HG03097 (cell line): ENCODE measurements at regions not wholly inside any gene's neighbourhood (a gene's known extent, or its start where the extent isn't known, plus 50 kb on each side); places are given as distances from the start of the nearest gene placed in this dataset.
"Not testable (repeated sequence)": the region's sequence is repeated elsewhere in the genome, so short reads cannot be mapped to it uniquely, and the experiment has no call there.

Experiments
- ATAC-seq: cut with Tn5 transposase; IDR thresholded peaks from one replicate; pipeline ENCODE4 v1.9.1; 2021; ENCODE audit not compliant: unreplicated experiment, low FRiP score

GRCh38 chr3:191148131-191148530 is 50.9 kb upstream of the OSTN start:
- ATAC-seq = no peak

- no peak for ATAC-seq
Measured at GRCh38 chr3:191143224-191143623, 55.8 kb upstream of the OSTN start.

- no peak for ATAC-seq
Measured at GRCh38 chr3:191141728-191142127, 57.3 kb upstream of the OSTN start.

GRCh38 chr3:191139736-191140135 is 59.3 kb upstream of the OSTN start:
- ATAC-seq = no peak

- peak; percentile 60 for ATAC-seq
Measured at GRCh38 chr3:191138937-191139336, 60.1 kb upstream of the OSTN start.

GRCh38 chr3:191137708-191138107 is 61.3 kb upstream of the OSTN start:
- ATAC-seq = no peak

- no peak for ATAC-seq
Measured at GRCh38 chr3:191136347-191136746, 62.7 kb upstream of the OSTN start.

- ATAC-seq = no peak
Measured at GRCh38 chr3:191135175-191135574, 63.9 kb upstream of the OSTN start.

GRCh38 chr3:191133359-191133758 is 65.7 kb upstream of the OSTN start:
- no peak for ATAC-seq

- ATAC-seq = no peak
Measured at GRCh38 chr3:191131305-191131704, 67.7 kb upstream of the OSTN start.

GRCh38 chr3:191124891-191125290 is 74.2 kb upstream of the OSTN start:
- ATAC-seq = not testable (repeated sequence)

- no peak for ATAC-seq
Measured at GRCh38 chr3:191123946-191124345, 75.1 kb upstream of the OSTN start.

- ATAC-seq = no peak
Measured at GRCh38 chr3:191123231-191123630, 75.8 kb upstream of the OSTN start.

GRCh38 chr3:191120447-191121298 is 78.4 kb upstream of the OSTN start:
- peak; percentile 80 for ATAC-seq

GRCh38 chr3:191119415-191120295 is 79.4 kb upstream of the OSTN start:
- ATAC-seq = peak; percentile 78

GRCh38 chr3:191111722-191112121 is 87.3 kb upstream of the OSTN start:
- no peak for ATAC-seq

GRCh38 chr3:191105418-191105817 is 93.6 kb upstream of the OSTN start:
- peak; percentile 93 for ATAC-seq

- ATAC-seq = no peak
Measured at GRCh38 chr3:191100516-191100915, 98.5 kb upstream of the OSTN start.

- no peak for ATAC-seq
Measured at GRCh38 chr3:191094057-191094845, 104.8 kb upstream of the OSTN start.

GRCh38 chr3:191087391-191087790 is 111.7 kb upstream of the OSTN start:
- ATAC-seq = no peak

GRCh38 chr3:191085091-191085490 is 114.0 kb upstream of the OSTN start:
- ATAC-seq = no peak
